ENCODE measurements at regions not wholly inside any gene's neighbourhood (a gene's known extent, or its start where the extent isn't known, plus 50 kb on each side); places are given as distances from the start of the nearest gene placed in this dataset.

- H3K9ac ChIP-seq (ENCODE audit: low read length) = no peak overlapping the region
- no peak overlapping the region for H3K4me3 Mint-ChIP-seq (ENCODE audit: unreplicated experiment)
- no peaks in the 10 kb centered on the region for H3K4me1 ChIP-seq (ENCODE audit: insufficient read depth, low read length)
- H3K9me3 ChIP-seq (ENCODE audit: insufficient read depth, low read depth, low read length) = no peaks in the 10 kb centered on the region
- H3K79me2 ChIP-seq (ENCODE audit: insufficient read depth, low read length) = no peaks in the 10 kb centered on the region
- no peaks in the 10 kb centered on the region for H4K20me1 ChIP-seq (ENCODE audit: insufficient read depth, low read length)
- H3K36me3 Mint-ChIP-seq (ENCODE audit: low read depth, unreplicated experiment) = no peaks in the 10 kb centered on the region
- peaks cover 3% of the 10 kb centered on the region for H3K4me1 Mint-ChIP-seq (ENCODE audit: low read depth, unreplicated experiment)
- TF ChIP-seq EZH2 (IDR thresholded peaks at IDR 0.05; ENCODE audit: insufficient read depth, low read length) = no peak
- no peaks in the 10 kb centered on the region for H3K27me3 ChIP-seq (ENCODE audit: insufficient read depth, low read length)
- H3K4me2 ChIP-seq (ENCODE audit: low read length) = no peak overlapping the region
- H3K9me3 Mint-ChIP-seq (ENCODE audit: unreplicated experiment) = no peaks in the 10 kb centered on the region
- H3K27ac ChIP-seq (ENCODE audit: low read depth, low read length) = no peak overlapping the region
- no peaks in the 10 kb centered on the region for H3K36me3 ChIP-seq (ENCODE audit: insufficient read depth, low read length)
- FAIRE-seq (no peak), DNase-seq (ENCODE audit: low read depth) (no peak)
- no peak overlapping the region for H3K27ac Mint-ChIP-seq (ENCODE audit: unreplicated experiment)
- no peaks in the 10 kb centered on the region for H3K27me3 Mint-ChIP-seq (ENCODE audit: low read depth, unreplicated experiment)
- no peak overlapping the region for H3K4me3 ChIP-seq (ENCODE audit: insufficient read depth, low read depth, low read length)
- no peak overlapping the region for H2AFZ ChIP-seq (ENCODE audit: low read depth, low read length)
Measured at GRCh38 chr21:19261731-19262376, 858.3 kb upstream of the TMPRSS15 start.

GRCh38 chr21:19266636-19267035, 863.1 kb upstream of the TMPRSS15 start:
- H3K9me3 ChIP-seq (ENCODE audit: insufficient read depth, low read depth, low read length) = no peaks in the 10 kb centered on the region
- DNase-seq (ENCODE audit: low read depth) (no peak), FAIRE-seq (no peak)
- no peaks in the 10 kb centered on the region for H3K27me3 ChIP-seq (ENCODE audit: insufficient read depth, low read length)
- no peaks in the 10 kb centered on the region for H3K4me1 ChIP-seq (ENCODE audit: insufficient read depth, low read length)
- no peak overlapping the region for H2AFZ ChIP-seq (ENCODE audit: low read depth, low read length)
- H3K4me3 ChIP-seq (ENCODE audit: insufficient read depth, low read depth, low read length) = no peak overlapping the region
- no peak overlapping the region for H3K27ac Mint-ChIP-seq (ENCODE audit: unreplicated experiment)
- no peaks in the 10 kb centered on the region for H3K9me3 Mint-ChIP-seq (ENCODE audit: unreplicated experiment)
- H4K20me1 ChIP-seq (ENCODE audit: insufficient read depth, low read length) = no peaks in the 10 kb centered on the region
- no peaks in the 10 kb centered on the region for H3K27me3 Mint-ChIP-seq (ENCODE audit: low read depth, unreplicated experiment)
- peaks cover 3% of the 10 kb centered on the region for H3K4me1 Mint-ChIP-seq (ENCODE audit: low read depth, unreplicated experiment)
- H3K9ac ChIP-seq (ENCODE audit: low read length) = no peak overlapping the region
- H3K27ac ChIP-seq (ENCODE audit: low read depth, low read length) = no peak overlapping the region
- no peaks in the 10 kb centered on the region for H3K36me3 Mint-ChIP-seq (ENCODE audit: low read depth, unreplicated experiment)
- no peaks in the 10 kb centered on the region for H3K79me2 ChIP-seq (ENCODE audit: insufficient read depth, low read length)
- no peak overlapping the region for H3K4me2 ChIP-seq (ENCODE audit: low read length)
- H3K36me3 ChIP-seq (ENCODE audit: insufficient read depth, low read length) = no peaks in the 10 kb centered on the region
- TF ChIP-seq EZH2 (IDR thresholded peaks at IDR 0.05; ENCODE audit: insufficient read depth, low read length) (no peak), CTCF (IDR thresholded peaks at IDR 0.05; ENCODE audit: insufficient read depth, low read depth, low read length) (no peak)
- no peak overlapping the region for H3K4me3 Mint-ChIP-seq (ENCODE audit: unreplicated experiment)

GRCh38 chr21:19268686-19269085, 865.1 kb upstream of the TMPRSS15 start:
- H3K27ac Mint-ChIP-seq (ENCODE audit: unreplicated experiment) = no peak overlapping the region
- TF ChIP-seq CTCF (IDR thresholded peaks at IDR 0.05; ENCODE audit: insufficient read depth, low read depth, low read length) (no peak), EZH2 (IDR thresholded peaks at IDR 0.05; ENCODE audit: insufficient read depth, low read length) (no peak)
- no peaks in the 10 kb centered on the region for H3K36me3 ChIP-seq (ENCODE audit: insufficient read depth, low read length)
- H2AFZ ChIP-seq (ENCODE audit: low read depth, low read length) = no peak overlapping the region
- no peak for FAIRE-seq
- no peaks in the 10 kb centered on the region for H3K27me3 ChIP-seq (ENCODE audit: insufficient read depth, low read length)
- H3K36me3 Mint-ChIP-seq (ENCODE audit: low read depth, unreplicated experiment) = no peaks in the 10 kb centered on the region
- H3K4me2 ChIP-seq (ENCODE audit: low read length) = no peak overlapping the region
- no peak overlapping the region for H3K9ac ChIP-seq (ENCODE audit: low read length)
- no peak for DNase-seq (ENCODE audit: low read depth)
- H3K4me3 ChIP-seq (ENCODE audit: insufficient read depth, low read depth, low read length) = no peak overlapping the region
- H3K4me1 Mint-ChIP-seq (ENCODE audit: low read depth, unreplicated experiment) = peaks cover 3% of the 10 kb centered on the region
- no peaks in the 10 kb centered on the region for H3K27me3 Mint-ChIP-seq (ENCODE audit: low read depth, unreplicated experiment)
- no peak overlapping the region for H3K27ac ChIP-seq (ENCODE audit: low read depth, low read length)
- no peak overlapping the region for H3K4me3 Mint-ChIP-seq (ENCODE audit: unreplicated experiment)
- H3K79me2 ChIP-seq (ENCODE audit: insufficient read depth, low read length) = no peaks in the 10 kb centered on the region
- no peaks in the 10 kb centered on the region for H3K4me1 ChIP-seq (ENCODE audit: insufficient read depth, low read length)
- no peaks in the 10 kb centered on the region for H3K9me3 Mint-ChIP-seq (ENCODE audit: unreplicated experiment)
- H4K20me1 ChIP-seq (ENCODE audit: insufficient read depth, low read length) = no peaks in the 10 kb centered on the region
- H3K9me3 ChIP-seq (ENCODE audit: insufficient read depth, low read depth, low read length) = no peaks in the 10 kb centered on the region

All from astrocyte (in vitro differentiated cells and primary cell).